Liver (tissue), 8 donors: ENCODE measurements at regions not wholly inside any gene's neighbourhood (a gene's known extent, or its start where the extent isn't known, plus 50 kb on each side); places are given as distances from the start of the nearest gene placed in this dataset.

Experiments
- DNase-seq: peaks from one replicate; pipeline ENCODE4 v3.0.0-alpha.2; 2017; ENCODE audit warnings: low spot score
- H3K27ac ChIP-seq, 2 donors: one replicate each; pipeline ENCODE4 v1.7.0; 2013; ENCODE audit warnings: inconsistent platforms in 2 of 2, low read length in 2 of 2, control low read depth in 1 of 2, low read depth in 1 of 2, mild to moderate bottlenecking in 1 of 2
- H3K27me3 ChIP-seq, 4 donors: one replicate each; pipeline versions ENCODE4 v1.6.1 to v1.7.0; 2013; ENCODE audit warnings: low read length in 3 of 4, inconsistent platforms in 1 of 4, mild to moderate bottlenecking in 1 of 4, moderate library complexity in 1 of 4; ENCODE audit not compliant: control insufficient read depth in 4 of 4, insufficient read depth in 4 of 4
- H3K36me3 ChIP-seq, 4 donors: one replicate each; pipeline versions ENCODE4 v1.6.1 to v1.7.0; 2013; ENCODE audit warnings: low read length in 3 of 4, mild to moderate bottlenecking in 3 of 4, low read depth in 1 of 4, moderate library complexity in 1 of 4; ENCODE audit not compliant: control insufficient read depth in 4 of 4, insufficient read depth in 3 of 4
- H3K4me1 ChIP-seq, 4 donors: one replicate each; pipeline versions ENCODE4 v1.6.1 to v1.7.0; 2013; ENCODE audit warnings: low read length in 3 of 4, mild to moderate bottlenecking in 3 of 4, moderate library complexity in 1 of 4; ENCODE audit not compliant: control insufficient read depth in 4 of 4, insufficient read depth in 4 of 4
- H3K4me3 ChIP-seq, 3 donors: one replicate each; pipeline versions ENCODE4 v1.6.1 to v1.7.0; 2013; ENCODE audit warnings: low read length in 3 of 3, control low read depth in 1 of 3, low read depth in 1 of 3, mild to moderate bottlenecking in 1 of 3
- H3K9ac ChIP-seq, 2 donors: one replicate each; pipeline ENCODE4 v1.7.0; 2013; ENCODE audit warnings: low read length in 2 of 2, mild to moderate bottlenecking in 2 of 2, moderate library complexity in 2 of 2, control low read depth in 1 of 2, low read depth in 1 of 2
- H3K9me3 ChIP-seq, 4 donors: one replicate each; pipeline versions ENCODE4 v1.6.1 to v1.7.0; 2013; ENCODE audit warnings: low read length in 3 of 4; ENCODE audit not compliant: control insufficient read depth in 4 of 4
- CTCF ChIP-seq: fragments of 150-350 bp; IDR thresholded peaks from 2 replicates; pipeline ENCODE4 v1.5.1; 2017; ENCODE audit warnings: improper control_type of control experiment, low read depth, low read length; ENCODE audit not compliant: missing input control
- EGR1 ChIP-seq, 2 donors: IDR thresholded peaks; 2 replicates each; pipeline ENCODE4 v1.6.1; 2016 to 2018; ENCODE audit warnings: antibody characterized with exemption in 2 of 2, low read depth in 2 of 2
- FOXA1 ChIP-seq: IDR thresholded peaks from 2 replicates; pipeline ENCODE4 v1.6.1; 2016; ENCODE audit warnings: antibody characterized with exemption
- GABPA ChIP-seq, 2 donors: IDR thresholded peaks in 1 of 2; conservative IDR thresholded peaks in 1 of 2; 2 replicates each; pipeline ENCODE4 v1.6.1; 2016; ENCODE audit warnings: antibody characterized with exemption in 2 of 2, mild to moderate bottlenecking in 1 of 2, moderate library complexity in 1 of 2
- HNF4A ChIP-seq, 2 donors: conservative IDR thresholded peaks; 2 replicates each; pipeline ENCODE4 v1.6.1; 2016; ENCODE audit warnings: antibody characterized with exemption in 2 of 2, mild to moderate bottlenecking in 2 of 2
- HNF4G ChIP-seq: IDR thresholded peaks from 2 replicates; pipeline ENCODE4 v1.6.1; 2016; ENCODE audit warnings: antibody characterized with exemption
- REST ChIP-seq: IDR thresholded peaks from 2 replicates; pipeline ENCODE4 v1.6.1; 2016; ENCODE audit warnings: antibody characterized with exemption, mild to moderate bottlenecking
- RXRA ChIP-seq, 2 donors: IDR thresholded peaks; 2 replicates each; pipeline ENCODE4 v1.6.1; 2017 to 2018; ENCODE audit warnings: antibody characterized with exemption in 2 of 2, mild to moderate bottlenecking in 1 of 2
- SP1 ChIP-seq: IDR thresholded peaks from 2 replicates; pipeline ENCODE4 v1.6.1; 2018; ENCODE audit warnings: antibody characterized with exemption, mild to moderate bottlenecking
- TAF1 ChIP-seq: conservative IDR thresholded peaks from 2 replicates; pipeline ENCODE4 v1.6.1; 2016; ENCODE audit warnings: antibody characterized with exemption, mild to moderate bottlenecking
- YY1 ChIP-seq: IDR thresholded peaks from 2 replicates; pipeline ENCODE4 v1.6.1; 2016; ENCODE audit warnings: antibody characterized with exemption, mild to moderate bottlenecking
- ZBTB33 ChIP-seq: IDR thresholded peaks from 2 replicates; pipeline ENCODE4 v1.6.1; 2016; ENCODE audit warnings: antibody characterized with exemption
- WGBS: extraction: QIAGEN DNeasy Blood & Tissue Kit; methylation state at CpG from one replicate; pipeline ENCODE4 v1.1.7; 2013; 5-methylcytosine and 5-hydroxymethylcytosine counted together
- TF ChIP-seq, protein P1 (sequence below): IDR thresholded peaks from 2 replicates; pipeline ENCODE4 v1.6.1; 2016; ENCODE audit warnings: antibody characterized with exemption
- donor health status: healthy.
- donor health status: healthy.
- donor health status: healthy.
- donor health status: healthy.
- donor health status: healthy.

GRCh38 chr14:58769011-58769643, 131.4 kb downstream of the DACT1 start:
- H3K36me3 ChIP-seq: no peaks in the 10 kb centered on the region
- H3K9me3 ChIP-seq: no peaks in the 10 kb centered on the region
- no peaks in the 10 kb centered on the region for H3K27me3 ChIP-seq
- no peak overlapping the region for H3K9ac ChIP-seq
- no peak for DNase-seq
- H3K27ac ChIP-seq: no peak overlapping the region
- peaks cover 0 to 4% (median 2%) of the 10 kb centered on the region in 4 donors for H3K4me1 ChIP-seq
- no peak overlapping the region for H3K4me3 ChIP-seq
- TF ChIP-seq HNF4G (no peak), FOXA1 (no peak), CTCF (no peak), ZBTB33 (no peak), YY1 (no peak), HNF4A (conservative IDR thresholded peaks at IDR 0.05) (no peak), SP1 (no peak), RXRA (IDR thresholded peaks at IDR 0.05) (no peak), EGR1 (IDR thresholded peaks at IDR 0.05; ENCODE audit: low read depth in 2 of 2) (no peak), GABPA (IDR thresholded peaks at IDR 0.05 in 1 of 2, conservative IDR thresholded peaks at IDR 0.05 in 1 of 2) (no peak), TAF1 (no peak)
- TF ChIP-seq, protein P1, sequence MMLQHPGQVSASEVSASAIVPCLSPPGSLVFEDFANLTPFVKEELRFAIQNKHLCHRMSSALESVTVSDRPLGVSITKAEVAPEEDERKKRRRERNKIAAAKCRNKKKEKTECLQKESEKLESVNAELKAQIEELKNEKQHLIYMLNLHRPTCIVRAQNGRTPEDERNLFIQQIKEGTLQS: no peak
- 70% methylated on average over 5 of the region's 5 CpGs for WGBS

GRCh38 chr14:58769771-58770170, 132.0 kb downstream of the DACT1 start:
- H3K9ac ChIP-seq: no peak overlapping the region
- DNase-seq: no peak
- H3K36me3 ChIP-seq: no peaks in the 10 kb centered on the region
- H3K9me3 ChIP-seq: no peaks in the 10 kb centered on the region
- H3K4me1 ChIP-seq: peaks cover 0 to 4% (median 2%) of the 10 kb centered on the region in 4 donors
- 56% methylated on average over 2 of the region's 2 CpGs for WGBS
- H3K27ac ChIP-seq: no peak overlapping the region
- TF ChIP-seq FOXA1 (no peak), RXRA (IDR thresholded peaks at IDR 0.05) (no peak), REST (no peak), EGR1 (IDR thresholded peaks at IDR 0.05; ENCODE audit: low read depth in 2 of 2) (no peak), SP1 (no peak)
- H3K27me3 ChIP-seq: no peaks in the 10 kb centered on the region
- no peak overlapping the region for H3K4me3 ChIP-seq
